ENCODE measurements at regions not wholly inside any gene's neighbourhood (a gene's known extent, or its start where the extent isn't known, plus 50 kb on each side); places are given as distances from the start of the nearest gene placed in this dataset.

DNA sequence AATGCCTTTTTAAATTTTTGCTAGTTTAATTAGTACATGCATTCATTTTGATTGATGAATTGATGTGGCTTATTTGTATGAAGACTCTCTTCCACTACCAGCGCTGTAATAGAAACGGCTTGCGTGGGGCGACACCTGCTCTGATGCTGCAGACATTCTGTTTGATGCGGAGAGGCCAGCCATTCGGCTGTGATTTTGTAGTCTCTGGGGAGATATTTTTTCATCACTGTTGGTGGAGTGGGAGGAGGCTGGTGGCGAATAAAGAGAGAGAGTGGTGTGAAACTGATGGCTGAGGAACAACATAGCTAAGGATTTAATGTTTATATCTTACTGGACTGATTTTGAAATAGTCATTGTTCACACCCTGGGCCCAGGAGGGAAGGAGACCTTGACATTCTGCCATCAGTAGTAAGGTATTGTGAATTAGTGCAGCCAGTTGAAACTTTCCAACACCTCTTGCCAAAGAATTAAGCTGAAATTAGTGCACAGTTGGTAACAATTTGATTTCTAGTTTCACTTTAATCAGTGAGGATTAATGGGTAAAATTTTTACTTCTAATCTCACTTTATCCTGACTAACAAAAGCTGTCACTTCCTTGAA is 224.1 kb downstream of the MTX2 start:
- CTCF ChIA-PET, result no interaction called here

DNA sequence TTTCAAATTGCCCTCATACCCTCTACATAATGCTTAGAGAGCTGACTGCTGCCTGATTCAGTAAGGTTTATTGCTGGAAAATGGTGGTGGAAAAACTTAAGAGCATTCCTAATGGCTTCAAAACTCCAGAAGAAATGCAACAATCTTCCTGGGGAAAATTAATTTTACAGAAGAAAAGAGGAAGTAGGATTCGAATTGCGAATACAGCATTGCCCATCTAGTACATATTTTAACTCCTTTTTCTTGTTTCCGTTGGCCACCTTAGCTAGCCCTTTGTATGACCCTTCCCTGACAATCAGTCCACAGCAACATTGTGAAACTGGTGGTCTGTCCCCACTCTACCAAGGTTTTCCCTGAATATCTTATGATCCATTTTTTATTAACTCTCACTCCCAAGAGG is 224.7 kb downstream of the MTX2 start:
- CTCF ChIA-PET, result no interaction called here
- POLR2A ChIA-PET, result no interaction called here

More for the DNA sequence above, 224.1 kb downstream of the MTX2 start:
- POLR2A ChIA-PET, result no interaction called here

DNA sequence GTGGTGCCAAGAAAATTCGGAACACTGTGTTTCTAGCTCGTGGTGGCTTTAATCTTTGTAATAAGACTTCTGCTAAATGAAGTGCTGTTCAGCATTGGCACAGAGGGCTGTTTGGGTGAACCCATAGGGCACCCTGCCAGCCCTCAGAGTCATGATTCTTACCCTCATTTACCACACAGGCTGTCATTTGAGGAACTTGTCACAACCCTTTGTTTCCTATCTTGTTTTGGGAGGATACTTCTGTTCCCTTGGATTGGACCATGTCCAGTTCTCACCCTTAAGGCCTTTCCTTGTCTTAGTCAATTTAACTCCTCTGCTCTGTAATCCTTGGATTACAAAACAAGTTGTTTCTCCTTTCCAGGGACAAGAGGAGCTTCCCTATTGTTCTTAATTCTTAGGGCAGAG is 225.7 kb downstream of the MTX2 start:
- ChIA-PET CTCF (no interaction called here), POLR2A (no interaction called here)

DNA sequence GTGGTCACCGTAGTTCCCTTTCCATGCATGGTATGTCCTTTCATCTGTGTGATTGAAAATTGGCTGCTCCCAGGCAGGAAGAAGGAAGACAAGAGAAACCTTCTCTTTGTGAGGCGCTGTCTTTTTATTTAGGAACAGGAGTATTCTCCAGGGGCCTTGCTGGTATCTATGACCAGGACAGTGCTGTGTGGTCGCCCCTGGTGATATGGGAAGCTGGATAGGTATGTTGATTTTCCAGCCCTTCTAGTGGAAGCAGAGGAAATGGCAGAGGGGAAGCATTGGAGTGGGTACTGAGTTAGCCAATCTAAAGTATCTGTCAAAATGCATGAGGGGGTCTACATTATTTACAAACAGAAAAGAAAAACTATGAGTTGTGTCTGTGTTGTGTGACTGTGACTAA is 226.6 kb downstream of the MTX2 start:
- ChIA-PET POLR2A (no interaction called here), CTCF (no interaction called here)

DNA sequence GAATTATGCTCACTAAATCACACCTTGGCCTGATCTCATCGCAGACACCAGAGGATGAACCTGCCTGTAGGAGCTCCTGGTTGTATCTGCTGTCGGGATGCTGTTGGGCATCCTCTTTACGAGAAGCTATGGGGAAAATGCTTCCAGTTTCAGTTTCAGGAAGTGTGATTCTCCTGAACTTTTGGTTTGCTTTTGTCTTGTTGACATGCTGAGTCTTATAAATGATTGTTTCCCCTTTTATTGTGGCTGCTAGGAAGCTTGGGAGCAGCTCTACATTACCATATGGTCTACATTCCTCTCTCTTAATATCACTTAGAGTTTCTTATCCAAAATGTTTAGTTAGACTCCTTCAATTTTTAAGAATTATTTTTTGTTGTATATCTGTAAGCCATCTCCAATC is 227.5 kb downstream of the MTX2 start:
- POLR2A ChIA-PET, result no interaction called here
- CTCF ChIA-PET, result no interaction called here

GRCh38 chr2:176500901-176501300 is 231.7 kb downstream of the MTX2 start:
- POLR2A ChIA-PET, result no interaction called here
- CTCF ChIA-PET, result no interaction called here

GRCh38 chr2:176501617-176502016 is 232.4 kb downstream of the MTX2 start:
- ChIA-PET POLR2A (no interaction called here), CTCF (no interaction called here)

DNA sequence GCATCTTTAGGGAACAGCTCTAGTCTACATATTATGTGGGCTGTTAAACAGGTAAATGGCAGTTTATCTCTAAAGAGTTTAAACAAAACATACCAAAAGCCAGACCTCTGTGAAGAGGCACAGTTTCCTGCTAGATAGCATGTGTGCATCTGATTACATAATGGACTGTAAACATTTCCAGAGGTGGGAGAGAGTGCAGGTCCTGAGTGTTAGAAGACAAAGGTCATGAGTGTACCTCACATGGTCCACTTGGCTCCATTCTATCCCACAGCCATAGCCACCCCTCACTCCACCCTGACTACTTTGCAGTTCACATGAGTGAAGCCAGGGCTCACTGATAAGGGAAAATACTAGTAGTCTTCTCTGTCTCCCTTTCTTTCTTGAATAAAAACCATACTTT is 233.4 kb downstream of the MTX2 start:
- ChIA-PET POLR2A (no interaction called here), CTCF (no interaction called here)

GRCh38 chr2:176503776-176504175 is 234.5 kb downstream of the MTX2 start:
- CTCF ChIA-PET, result no interaction called here

GRCh38 chr2:176504440-176504839 is 235.2 kb downstream of the MTX2 start:
- ChIA-PET POLR2A (no interaction called here), CTCF (interaction anchor here (0.5 kb wide), 1 partner anchor 9 kb away, joined by 3 read pairs; no protein-coding TSS in a partner anchor)

More at GRCh38 chr2:176503776-176504175, 234.5 kb downstream of the MTX2 start:
- POLR2A ChIA-PET, result no interaction called here

GRCh38 chr2:176507786-176508185 is 238.5 kb downstream of the MTX2 start:
- CTCF ChIA-PET, result no interaction called here
- POLR2A ChIA-PET, result no interaction called here

GRCh38 chr2:176508374-176508773 is 239.1 kb downstream of the MTX2 start:
- POLR2A ChIA-PET, result no interaction called here
- CTCF ChIA-PET, result no interaction called here

- CTCF ChIA-PET, result no interaction called here
- POLR2A ChIA-PET, result no interaction called here
Measured at GRCh38 chr2:176508984-176509740, 239.9 kb downstream of the MTX2 start.

DNA sequence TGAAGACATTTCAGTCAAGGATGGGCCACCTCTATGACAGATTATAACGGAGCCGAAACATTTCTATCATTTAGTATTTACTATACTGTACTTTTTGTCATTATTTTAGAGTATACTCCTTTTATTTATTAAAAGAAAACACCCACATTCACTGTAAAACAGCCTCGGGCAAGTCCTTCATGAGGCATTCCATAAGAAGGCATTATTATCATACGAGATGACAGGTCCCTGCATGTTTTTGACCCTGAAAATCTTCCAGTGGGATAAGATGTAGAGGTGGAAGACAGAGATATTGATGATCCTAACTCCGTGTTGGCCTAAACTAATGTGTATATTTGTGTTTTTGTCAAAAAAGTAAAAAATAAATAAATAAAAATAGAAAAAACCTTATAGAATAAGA is 245.0 kb downstream of the MTX2 start:
- CTCF ChIA-PET, result no interaction called here

DNA sequence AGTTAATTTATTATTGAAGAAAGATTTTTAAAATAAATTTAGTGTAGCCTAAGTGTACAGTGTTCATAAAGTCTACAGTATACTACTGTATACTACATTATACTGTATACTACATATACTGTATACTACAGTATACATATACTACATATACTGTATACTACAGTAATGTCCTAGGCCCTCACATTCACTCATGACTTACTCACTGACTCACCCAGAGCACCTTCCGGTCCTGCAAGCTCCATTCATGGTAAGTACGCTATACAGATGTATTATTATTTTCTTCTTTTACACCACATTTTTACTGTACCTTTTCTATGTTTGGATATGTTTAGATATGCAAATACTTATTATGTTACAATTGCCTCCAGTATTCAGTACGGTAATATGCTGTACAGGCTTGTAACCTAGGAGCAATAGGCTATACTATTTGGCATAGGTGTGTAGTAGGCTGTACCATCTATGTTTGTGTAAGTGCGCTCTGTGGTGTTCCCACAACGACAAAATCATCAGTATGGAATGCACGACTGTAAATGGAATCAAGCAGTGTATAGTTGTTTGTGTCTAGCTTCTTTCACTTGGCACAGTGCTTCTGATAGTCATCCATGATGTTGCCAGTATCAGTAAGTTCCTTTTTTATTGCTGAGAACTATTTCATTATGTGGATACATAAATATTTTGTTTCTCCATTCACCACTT is 245.7 kb downstream of the MTX2 start:
- ChIA-PET CTCF (no interaction called here), POLR2A (no interaction called here)

More for the DNA sequence above, 245.0 kb downstream of the MTX2 start:
- POLR2A ChIA-PET, result no interaction called here

DNA sequence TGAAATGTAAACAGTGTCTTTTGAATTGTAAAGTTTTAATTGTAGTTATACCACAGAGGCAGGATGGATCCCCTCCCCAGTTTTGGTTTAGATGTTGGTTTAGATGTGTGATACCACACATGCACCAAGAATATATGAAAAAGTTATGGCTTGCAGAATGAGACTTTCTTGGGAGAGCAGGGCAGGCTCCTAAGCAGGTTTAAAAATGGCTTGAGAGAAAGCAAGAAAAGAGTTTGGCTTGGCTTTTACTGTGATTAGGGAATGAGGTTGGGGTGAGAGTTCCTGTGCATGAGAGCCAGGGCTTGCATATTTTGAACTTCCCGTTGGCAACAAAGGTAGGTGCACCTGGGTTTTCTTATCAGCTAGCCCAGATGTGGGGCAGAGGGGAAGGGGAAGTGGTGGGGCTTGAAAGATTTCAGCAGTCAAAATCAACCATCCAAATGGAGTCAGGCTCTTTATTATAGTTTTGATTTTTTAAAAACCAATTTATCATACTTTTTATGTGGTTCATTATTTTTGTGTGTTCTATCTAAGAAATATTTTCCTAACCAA is 246.9 kb downstream of the MTX2 start:
- ChIA-PET POLR2A (no interaction called here), CTCF (interaction anchor here (1.1 kb wide), 1 partner anchor 39 kb away, joined by 3 read pairs; no protein-coding TSS in a partner anchor)

- POLR2A ChIA-PET, result no interaction called here
- CTCF ChIA-PET, result no interaction called here
Measured at GRCh38 chr2:176518823-176519222, 249.6 kb downstream of the MTX2 start.

- ChIA-PET CTCF (no interaction called here), POLR2A (no interaction called here)
Measured at GRCh38 chr2:176521878-176522670, 252.8 kb downstream of the MTX2 start.

GRCh38 chr2:176525086-176525485 is 255.8 kb downstream of the MTX2 start:
- POLR2A ChIA-PET, result no interaction called here
- CTCF ChIA-PET, result no interaction called here

Measured in activated CD8-positive, alpha-beta memory T cell treated with anti-CD3 and anti-CD28 coated beads for 36 hours (primary cell).